HFF-Myc (cell line): ENCODE measurements at regions not wholly inside any gene's neighbourhood (a gene's known extent, or its start where the extent isn't known, plus 50 kb on each side); places are given as distances from the start of the nearest gene placed in this dataset.
"Not testable (repeated sequence)": the region's sequence is repeated elsewhere in the genome, so short reads cannot be mapped to it uniquely, and the experiment has no call there.

Experiments
- DNase-seq: peaks from one replicate; pipeline ENCODE4 v3.0.0-alpha.2; 2011; ENCODE audit warnings: low read depth; ENCODE audit errors: extremely low read depth
- H3K4me3 ChIP-seq: replicated peaks from 2 replicates; pipeline ENCODE4 v1.5.1; 2011; ENCODE audit warnings: low read depth, mild to moderate bottlenecking, control low read depth, low read length
- CTCF ChIP-seq: IDR thresholded peaks from 2 replicates; pipeline ENCODE4 v1.5.1; 2012; ENCODE audit warnings: mild to moderate bottlenecking, low read depth, low read length, control low read depth; ENCODE audit errors: missing control alignments

GRCh38 chr3:191727338-191727737, 266.4 kb downstream of the PYDC2 start:
- TF ChIP-seq CTCF, result no peak
- no peak overlapping the region for H3K4me3 ChIP-seq
- DNase-seq, result no peak

GRCh38 chr3:191728186-191728585, 267.2 kb downstream of the PYDC2 start:
- DNase-seq, result no peak
- no peak for TF ChIP-seq CTCF
- H3K4me3 ChIP-seq, result no peak overlapping the region

DNA sequence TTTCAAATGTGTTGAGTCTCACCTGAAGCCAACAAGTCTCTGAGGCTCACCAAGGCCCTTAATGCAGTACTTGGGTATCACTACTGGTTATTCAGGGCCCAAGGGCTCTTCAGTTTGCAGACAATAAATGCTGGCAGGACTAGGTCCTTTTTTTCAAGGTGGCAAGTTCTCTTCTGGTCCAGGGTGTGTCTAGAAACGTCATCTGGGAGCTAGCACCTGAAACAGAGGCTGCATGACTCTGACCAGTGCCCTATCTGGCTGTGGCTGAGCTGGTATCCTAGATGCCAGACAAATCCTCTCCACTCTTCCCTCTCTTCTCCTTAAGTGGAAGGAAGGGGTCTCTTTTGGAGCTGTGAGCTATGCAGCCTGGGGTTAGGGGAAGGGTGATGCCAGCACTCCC, 276.8 kb downstream of the PYDC2 start:
- no peak for TF ChIP-seq CTCF

DNA sequence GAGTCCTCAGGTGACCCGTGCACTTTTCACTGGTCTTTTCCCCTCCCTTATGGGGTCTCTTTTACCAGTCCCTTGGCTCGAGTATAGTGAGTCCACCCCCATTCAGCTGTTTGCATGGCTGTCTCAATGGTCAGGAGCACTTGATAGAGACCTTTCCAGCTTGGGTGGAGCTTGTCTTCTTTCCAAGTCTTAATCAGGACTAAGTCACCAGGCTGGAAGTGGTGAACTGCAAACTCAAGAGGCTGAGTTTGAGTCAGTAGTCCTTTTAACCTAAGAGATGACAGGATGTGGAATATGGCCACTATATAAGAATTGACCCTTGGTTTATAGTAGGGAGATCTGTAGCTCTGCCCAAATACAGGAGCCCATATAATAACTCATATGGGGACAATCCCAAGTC, 279.7 kb downstream of the PYDC2 start:
- no peak for TF ChIP-seq CTCF
- DNase-seq, result no peak
- no peak overlapping the region for H3K4me3 ChIP-seq

More for the DNA sequence above, 276.8 kb downstream of the PYDC2 start:
- no peak for DNase-seq
- H3K4me3 ChIP-seq, result no peak overlapping the region

- not testable (repeated sequence) for DNase-seq, H3K4me3 ChIP-seq
Measured at GRCh38 chr3:191741847-191742350, 280.9 kb downstream of the PYDC2 start.

DNA sequence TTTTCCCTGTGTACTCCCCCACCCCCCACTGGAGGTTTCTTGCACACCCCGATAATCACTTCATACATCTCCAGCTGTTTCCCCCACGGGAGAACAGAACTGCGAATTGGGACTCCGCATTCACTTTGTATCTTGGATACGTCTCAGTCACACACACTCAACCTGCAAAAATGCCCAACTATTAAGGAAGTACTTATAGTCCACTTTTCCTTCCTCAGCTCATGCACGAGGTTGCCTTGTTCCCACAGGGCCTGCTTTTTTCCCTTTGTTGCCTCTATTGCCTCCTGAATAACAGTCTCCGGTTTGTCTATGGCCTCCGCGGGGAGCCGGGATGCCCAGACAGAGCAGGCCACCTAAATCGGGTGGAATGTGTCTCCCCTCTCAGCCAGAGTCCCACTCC, 282.3 kb downstream of the PYDC2 start:
- TF ChIP-seq CTCF, result no peak
- no peak overlapping the region for H3K4me3 ChIP-seq
- DNase-seq, result no peak

GRCh38 chr3:191750618-191751017, 289.7 kb downstream of the PYDC2 start:
- no peak for DNase-seq
- TF ChIP-seq CTCF, result no peak
- H3K4me3 ChIP-seq, result no peak overlapping the region

DNA sequence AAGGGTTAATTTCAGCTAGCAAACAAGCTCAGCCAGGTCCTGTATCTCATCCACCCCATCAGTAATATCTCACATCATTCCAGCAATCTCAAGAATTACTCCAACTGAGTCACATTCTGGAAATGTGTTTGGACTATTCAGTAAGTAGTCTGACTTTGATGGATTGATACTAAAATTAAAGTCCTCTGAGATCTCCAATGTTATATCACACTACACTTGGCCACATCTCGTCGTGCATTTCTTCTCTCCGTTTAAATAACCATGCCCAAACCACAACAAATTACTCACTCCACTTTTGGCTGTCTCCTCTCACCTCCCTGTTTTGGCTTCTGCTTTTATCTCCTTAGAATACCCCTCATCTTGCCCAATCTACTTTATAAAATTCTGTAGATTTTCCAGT, 292.2 kb downstream of the PYDC2 start:
- TF ChIP-seq CTCF, result no peak
- no peak for DNase-seq
- no peak overlapping the region for H3K4me3 ChIP-seq
